ENCODE measurements at regions not wholly inside any gene's neighbourhood (a gene's known extent, or its start where the extent isn't known, plus 50 kb on each side); places are given as distances from the start of the nearest gene placed in this dataset.

GRCh38 chr2:153140498-153140897, 338.1 kb downstream of the RPRM start (continued):
- no peak for TF ChIP-seq CREM (IDR thresholded peaks at IDR 0.05)
- TF ChIP-seq CREM (CRISPR knock-in tag; IDR thresholded peaks at IDR 0.05), result no peak
- TF ChIP-seq MLXIP (CRISPR knock-in tag; IDR thresholded peaks at IDR 0.05; ENCODE audit: borderline replicate concordance), result no peak
- TF ChIP-seq ARNTL (CRISPR knock-in tag; IDR thresholded peaks at IDR 0.05), result no peak
- TF ChIP-seq CBFB (CRISPR knock-in tag; IDR thresholded peaks at IDR 0.05), result no peak
- no peak for TF ChIP-seq ZNF562 (CRISPR knock-in tag; IDR thresholded peaks at IDR 0.05; ENCODE audit: borderline replicate concordance)
- TF ChIP-seq, protein P1, sequence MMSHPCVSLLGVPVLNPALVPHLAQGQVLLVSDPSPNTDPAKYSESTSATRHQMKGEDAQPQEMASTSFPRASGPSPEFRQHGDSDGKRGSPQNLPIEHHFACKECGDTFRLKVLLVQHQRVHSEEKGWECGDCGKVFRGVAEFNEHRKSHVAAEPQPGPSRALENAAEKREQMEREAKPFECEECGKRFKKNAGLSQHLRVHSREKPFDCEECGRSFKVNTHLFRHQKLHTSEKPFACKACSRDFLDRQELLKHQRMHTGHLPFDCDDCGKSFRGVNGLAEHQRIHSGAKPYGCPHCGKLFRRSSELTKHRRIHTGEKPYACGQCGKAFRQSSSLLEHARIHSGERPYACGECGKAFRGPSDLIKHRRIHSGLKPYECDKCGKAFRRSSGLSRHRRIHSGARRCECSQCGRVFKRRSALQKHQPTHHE (CRISPR knock-in tag; IDR thresholded peaks at IDR 0.05; ENCODE audit: borderline replicate concordance), result no peak
- TF ChIP-seq HHEX (CRISPR knock-in tag; IDR thresholded peaks at IDR 0.05), result no peak
- no peak for TF ChIP-seq ZNF674 (CRISPR knock-in tag; IDR thresholded peaks at IDR 0.05; ENCODE audit: low read depth)
- no peak for TF ChIP-seq ZNF607 (CRISPR knock-in tag; IDR thresholded peaks at IDR 0.05; ENCODE audit: borderline replicate concordance)
- TF ChIP-seq CENPX (CRISPR knock-in tag; IDR thresholded peaks at IDR 0.05), result no peak

Measured in HepG2 (cell line).